Caco-2 (cell line): ENCODE measurements at regions not wholly inside any gene's neighbourhood (a gene's known extent, or its start where the extent isn't known, plus 50 kb on each side); places are given as distances from the start of the nearest gene placed in this dataset.

Experiments
- BruUV-seq: library from RNA; stranded (reverse); fragments of 400-500 nt; replicated peaks from 2 replicates; lab custom pipeline; 2021; lab: Mats Ljungman, UMichigan
- CTCF ChIA-PET: fragments of 300-600 bp; sonication (Branson Sonifier 250); formaldehyde crosslinking; loops from one replicate; lab custom pipeline; 2022; ENCODE audit warnings: antibody characterized with exemption; lab: Charles Lee
- POLR2A ChIA-PET: fragments of 300-600 bp; sonication (Branson Sonifier 250); formaldehyde crosslinking; loops from one replicate; lab custom pipeline; 2022; ENCODE audit warnings: antibody characterized with exemption; lab: Charles Lee
- DNase-seq, 2 experiments: peaks; one replicate each; pipeline versions ENCODE4 v3.0.0 to v3.0.0-alpha.2; 2020 to 2022
- H3K27me3 ChIP-seq: replicated peaks from 2 replicates; pipeline ENCODE4 v1.6.0; 2011; ENCODE audit warnings: low read length; ENCODE audit not compliant: control insufficient read depth, insufficient read depth
- H3K36me3 ChIP-seq: 2 replicates; pipeline ENCODE4 v1.5.1; 2011; ENCODE audit warnings: low read length; ENCODE audit not compliant: control insufficient read depth, insufficient read depth
- H3K4me1 ChIP-seq: fragments of 250-450 bp; sonication (Bioruptor Pico); 2 replicates; pipeline ENCODE4 v1.5.1; 2020; ENCODE audit warnings: mild to moderate bottlenecking
- H3K4me3 ChIP-seq: 2 replicates; pipeline ENCODE4 v1.5.1; 2011; ENCODE audit warnings: low read depth, mild to moderate bottlenecking, control low read depth, low read length
- H3K9me3 ChIP-seq: fragments of 250-450 bp; sonication (Bioruptor Pico); 2 replicates; pipeline ENCODE4 v1.5.1; 2020; ENCODE audit warnings: mild to moderate bottlenecking, moderate library complexity
- H3K27ac Mint-ChIP-seq: one replicate; pipeline ENCODE4 v1.8.0; 2022; ENCODE audit warnings: mixed read lengths; ENCODE audit not compliant: unreplicated experiment
- H3K27me3 Mint-ChIP-seq: one replicate; pipeline ENCODE4 v1.8.0; 2022; ENCODE audit warnings: mixed read lengths; ENCODE audit not compliant: insufficient read depth, unreplicated experiment
- H3K36me3 Mint-ChIP-seq: one replicate; pipeline ENCODE4 v1.8.0; 2022; ENCODE audit warnings: mild to moderate bottlenecking, mixed read lengths; ENCODE audit not compliant: insufficient read depth, unreplicated experiment
- H3K4me1 Mint-ChIP-seq: one replicate; pipeline ENCODE4 v1.8.0; 2022; ENCODE audit warnings: low read depth, mixed read lengths; ENCODE audit not compliant: unreplicated experiment
- H3K4me3 Mint-ChIP-seq: one replicate; pipeline ENCODE4 v1.8.0; 2022; ENCODE audit warnings: mild to moderate bottlenecking, moderate library complexity, mixed read lengths; ENCODE audit not compliant: unreplicated experiment
- H3K9me3 Mint-ChIP-seq: one replicate; pipeline ENCODE4 v1.8.0; 2022; ENCODE audit warnings: mixed read lengths; ENCODE audit not compliant: unreplicated experiment
- intact Hi-C: fragments of 100-400 bp; cut with micrococcal nuclease; formaldehyde crosslinking; loops from one replicate; pipeline ENCODE4 v1.10.0; 2022; ENCODE audit not compliant: unreplicated experiment
- TF ChIP-seq, protein P1 (sequence below), 2 experiments: fragments of 200-600 bp in 1 of 2; IDR thresholded peaks; 1 replicate in 1 of 2; 2 replicates in 1 of 2; pipeline versions ENCODE4 v1.5.1 to v1.8.0; 2011 to 2022; ENCODE audit warnings: antibody characterized with exemption in 1 of 2, control low read depth in 1 of 2, inconsistent platforms in 1 of 2, low read depth in 1 of 2, low read length in 1 of 2, mild to moderate bottlenecking in 1 of 2, moderate library complexity in 1 of 2; ENCODE audit not compliant: insufficient read depth in 1 of 2, severe bottlenecking in 1 of 2, unreplicated experiment in 1 of 2

DNA sequence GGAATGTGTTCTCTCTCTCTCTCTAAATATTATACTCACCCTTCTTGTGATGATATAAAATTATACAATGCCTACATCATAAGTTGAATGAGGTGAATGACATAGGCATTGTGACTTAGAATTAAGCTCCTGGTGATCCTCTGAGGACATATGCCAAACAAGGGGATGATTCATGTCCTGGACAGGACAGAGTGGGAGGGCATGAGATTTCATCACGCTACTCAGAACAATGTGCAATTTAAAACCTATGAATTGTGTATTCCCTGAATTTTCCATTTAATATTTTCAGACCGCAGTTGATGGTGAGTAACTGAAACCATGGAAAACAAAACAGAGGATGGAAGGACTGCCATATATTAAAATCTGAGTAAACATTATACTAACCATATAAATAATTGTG lies 782.2 kb upstream of the NUDT12 start:
- Mint-ChIP-seq H3K4me1 (peaks cover 6% of the 10 kb centered on the region), H3K27ac (no peak overlapping the region), H3K4me3 (no peak overlapping the region), H3K36me3 (no peaks in the 10 kb centered on the region), H3K27me3 (no peaks in the 10 kb centered on the region), H3K9me3 (no peaks in the 10 kb centered on the region)
- TF ChIP-seq, protein P1, sequence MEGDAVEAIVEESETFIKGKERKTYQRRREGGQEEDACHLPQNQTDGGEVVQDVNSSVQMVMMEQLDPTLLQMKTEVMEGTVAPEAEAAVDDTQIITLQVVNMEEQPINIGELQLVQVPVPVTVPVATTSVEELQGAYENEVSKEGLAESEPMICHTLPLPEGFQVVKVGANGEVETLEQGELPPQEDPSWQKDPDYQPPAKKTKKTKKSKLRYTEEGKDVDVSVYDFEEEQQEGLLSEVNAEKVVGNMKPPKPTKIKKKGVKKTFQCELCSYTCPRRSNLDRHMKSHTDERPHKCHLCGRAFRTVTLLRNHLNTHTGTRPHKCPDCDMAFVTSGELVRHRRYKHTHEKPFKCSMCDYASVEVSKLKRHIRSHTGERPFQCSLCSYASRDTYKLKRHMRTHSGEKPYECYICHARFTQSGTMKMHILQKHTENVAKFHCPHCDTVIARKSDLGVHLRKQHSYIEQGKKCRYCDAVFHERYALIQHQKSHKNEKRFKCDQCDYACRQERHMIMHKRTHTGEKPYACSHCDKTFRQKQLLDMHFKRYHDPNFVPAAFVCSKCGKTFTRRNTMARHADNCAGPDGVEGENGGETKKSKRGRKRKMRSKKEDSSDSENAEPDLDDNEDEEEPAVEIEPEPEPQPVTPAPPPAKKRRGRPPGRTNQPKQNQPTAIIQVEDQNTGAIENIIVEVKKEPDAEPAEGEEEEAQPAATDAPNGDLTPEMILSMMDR (IDR thresholded peaks at IDR 0.05; ENCODE audit: insufficient read depth in 1 of 2, low read depth in 1 of 2, low read length in 1 of 2, severe bottlenecking in 1 of 2, unreplicated experiment in 1 of 2) = no peak
- intact Hi-C loops = no loop called here
- no peak overlapping the region for H3K4me3 ChIP-seq
- H3K36me3 ChIP-seq = no peaks in the 10 kb centered on the region
- BruUV-seq = no TSS peak
- ChIA-PET POLR2A (no interaction called here), CTCF (no interaction called here)
- no peaks in the 10 kb centered on the region for H3K9me3 ChIP-seq
- H3K4me1 ChIP-seq = peaks cover 6% of the 10 kb centered on the region; the same call in 1 of the 2 replicates
- no peaks in the 10 kb centered on the region for H3K27me3 ChIP-seq
- no peak for DNase-seq

DNA sequence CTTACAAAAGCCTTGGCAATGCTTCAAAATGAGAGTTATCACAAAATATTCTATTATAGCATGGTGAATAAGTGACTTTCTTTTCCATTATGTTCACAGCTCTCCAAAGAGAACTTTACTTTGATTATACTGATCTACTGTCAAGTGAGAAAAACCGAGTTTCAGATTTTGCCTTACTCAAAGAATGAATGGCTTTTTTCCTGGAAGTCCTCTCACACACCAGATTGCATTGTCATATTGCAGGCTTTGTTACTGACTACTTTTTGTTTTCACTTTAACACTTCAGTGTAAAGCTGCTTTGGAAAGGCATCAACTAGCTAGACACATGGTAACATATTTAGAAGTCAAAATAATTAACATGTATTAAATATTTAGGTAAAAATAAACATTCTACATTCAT lies 765.2 kb upstream of the NUDT12 start:
- no peaks in the 10 kb centered on the region for H3K9me3 Mint-ChIP-seq
- CTCF ChIA-PET = no interaction called here
- H3K27me3 Mint-ChIP-seq = no peaks in the 10 kb centered on the region
- TF ChIP-seq, protein P1 (IDR thresholded peaks at IDR 0.05; ENCODE audit: insufficient read depth in 1 of 2, low read depth in 1 of 2, low read length in 1 of 2, severe bottlenecking in 1 of 2, unreplicated experiment in 1 of 2) = no peak
- no peaks in the 10 kb centered on the region for H3K27me3 ChIP-seq
- H3K4me1 Mint-ChIP-seq = no peaks in the 10 kb centered on the region
- DNase-seq = no peak
- no peaks in the 10 kb centered on the region for H3K36me3 Mint-ChIP-seq
- H3K4me1 ChIP-seq = no peaks in the 10 kb centered on the region
- no peaks in the 10 kb centered on the region for H3K36me3 ChIP-seq
- no peak overlapping the region for H3K4me3 Mint-ChIP-seq
- POLR2A ChIA-PET = no interaction called here
- no peaks in the 10 kb centered on the region for H3K9me3 ChIP-seq
- intact Hi-C loops = no loop called here
- H3K4me3 ChIP-seq = no peak overlapping the region
- H3K27ac Mint-ChIP-seq = no peak overlapping the region
- BruUV-seq = no TSS peak

DNA sequence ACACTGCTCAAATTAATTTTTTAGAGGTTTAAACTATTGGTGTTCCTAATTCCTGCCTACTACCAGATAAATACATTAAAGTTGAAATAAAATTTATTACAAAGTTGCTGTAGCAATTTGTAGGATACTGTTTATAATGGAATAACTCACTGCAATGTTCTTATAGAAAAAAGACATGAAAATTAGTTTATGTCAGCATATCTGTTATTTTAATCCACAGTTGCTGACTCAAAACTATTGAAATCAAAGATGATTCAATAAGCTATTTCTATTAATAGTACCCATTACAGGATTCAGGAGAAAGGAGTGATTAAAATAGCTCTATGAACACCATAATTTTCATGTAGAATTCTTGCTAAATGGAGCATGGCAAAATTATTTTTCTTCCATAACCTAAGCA lies 764.4 kb upstream of the NUDT12 start:
- BruUV-seq = no TSS peak
- TF ChIP-seq, protein P1 (IDR thresholded peaks at IDR 0.05; ENCODE audit: insufficient read depth in 1 of 2, low read depth in 1 of 2, low read length in 1 of 2, severe bottlenecking in 1 of 2, unreplicated experiment in 1 of 2) = no peak
- intact Hi-C loops = no loop called here

More for the DNA sequence above, 764.4 kb upstream of the NUDT12 start:
- no peaks in the 10 kb centered on the region for H3K9me3 Mint-ChIP-seq
- no peak for DNase-seq
- H3K27ac Mint-ChIP-seq = no peak overlapping the region
- H3K27me3 Mint-ChIP-seq = no peaks in the 10 kb centered on the region
- CTCF ChIA-PET = no interaction called here
- POLR2A ChIA-PET = no interaction called here
- Histone ChIP-seq H3K36me3 (no peaks in the 10 kb centered on the region), H3K9me3 (no peaks in the 10 kb centered on the region), H3K27me3 (no peaks in the 10 kb centered on the region), H3K4me1 (no peaks in the 10 kb centered on the region), H3K4me3 (no peak overlapping the region)
- no peaks in the 10 kb centered on the region for H3K4me1 Mint-ChIP-seq
- no peak overlapping the region for H3K4me3 Mint-ChIP-seq
- H3K36me3 Mint-ChIP-seq = no peaks in the 10 kb centered on the region
